C1 segment of cervical spinal cord (tissue), 14 donors: ENCODE measurements at regions not wholly inside any gene's neighbourhood (a gene's known extent, or its start where the extent isn't known, plus 50 kb on each side); places are given as distances from the start of the nearest gene placed in this dataset.
"Not testable (repeated sequence)": the region's sequence is repeated elsewhere in the genome, so short reads cannot be mapped to it uniquely, and the experiment has no call there.

Experiments
- DNase-seq, 14 donors: peaks; one replicate each; lab custom pipeline; 2025; lab: John Stamatoyannopoulos, UW

DNA sequence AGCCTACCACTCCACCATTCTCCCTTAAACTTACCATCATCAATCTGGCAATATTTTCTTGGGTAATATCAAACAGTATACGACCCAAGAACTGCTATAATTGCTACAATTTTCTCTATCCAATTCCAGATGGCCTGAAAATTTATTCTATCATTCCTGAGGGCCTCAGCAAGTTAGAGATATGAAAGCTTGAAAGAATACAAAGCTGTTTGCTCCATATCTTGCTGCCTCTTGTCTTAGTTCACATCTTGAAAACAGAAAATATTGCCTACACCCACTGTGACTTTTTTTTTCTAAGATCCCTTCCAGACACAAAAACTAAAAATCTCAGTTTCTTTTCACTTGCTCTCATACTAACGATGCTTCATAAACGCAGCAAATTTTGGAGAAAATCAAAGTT is 898.9 kb downstream of the OTOL1 start:
- no peak for DNase-seq

DNA sequence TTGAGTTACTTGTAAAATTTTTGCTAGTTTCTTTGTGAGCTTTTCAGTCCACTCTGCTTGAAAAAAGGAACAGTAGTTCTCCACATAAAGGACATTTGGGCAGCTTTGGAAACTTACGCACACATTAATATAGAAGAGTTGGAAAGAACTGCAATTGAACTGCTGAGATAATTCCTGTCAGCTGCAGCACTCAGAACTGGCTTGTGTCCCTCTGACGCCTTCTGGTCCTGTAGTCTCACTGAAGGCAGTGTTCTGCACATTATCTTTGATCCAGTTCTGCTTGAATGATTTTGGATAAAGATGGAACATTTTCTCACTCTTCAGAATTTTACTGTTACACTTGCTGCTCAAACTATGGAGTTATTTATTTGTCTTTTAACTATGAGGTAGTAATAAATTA is 901.9 kb downstream of the OTOL1 start:
- no peak for DNase-seq

DNA sequence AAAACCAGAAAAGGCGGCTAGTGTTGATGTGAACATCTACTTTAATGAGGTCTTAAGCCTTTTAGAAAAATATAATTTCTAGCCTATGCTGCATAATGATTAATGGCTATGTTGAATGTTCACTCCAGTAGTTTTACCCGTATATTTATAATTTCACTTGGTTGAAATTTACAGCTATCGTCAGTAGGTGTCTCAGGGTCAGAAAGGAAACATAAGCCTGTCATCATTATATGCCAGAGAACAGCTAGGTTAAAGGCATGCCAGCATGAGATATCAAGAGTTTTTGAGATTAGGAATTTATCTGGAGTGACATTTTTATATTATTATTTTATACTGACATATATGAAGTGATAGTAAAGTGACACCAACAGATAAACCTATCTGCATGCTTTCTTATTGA is 904.1 kb downstream of the OTOL1 start:
- DNase-seq = no peak

DNA sequence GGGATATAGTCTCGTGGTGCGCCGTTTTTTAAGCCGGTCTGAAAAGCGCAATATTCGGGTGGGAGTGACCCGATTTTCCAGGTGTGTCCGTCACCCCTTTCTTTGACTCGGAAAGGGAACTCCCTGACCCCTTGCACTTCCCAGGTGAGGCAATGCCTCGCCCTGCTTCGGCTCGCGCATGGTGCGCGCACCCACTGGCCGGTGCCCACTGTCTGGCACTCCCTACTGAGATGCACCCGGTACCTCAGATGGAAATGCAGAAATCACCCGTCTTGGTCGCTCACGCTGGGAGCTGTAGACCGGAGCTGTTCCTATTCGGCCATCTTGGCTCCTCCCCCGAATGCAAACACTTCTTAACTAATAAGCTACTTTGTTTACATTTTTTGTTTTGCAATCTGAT is 914.9 kb downstream of the OTOL1 start:
- not testable (repeated sequence) for DNase-seq

DNA sequence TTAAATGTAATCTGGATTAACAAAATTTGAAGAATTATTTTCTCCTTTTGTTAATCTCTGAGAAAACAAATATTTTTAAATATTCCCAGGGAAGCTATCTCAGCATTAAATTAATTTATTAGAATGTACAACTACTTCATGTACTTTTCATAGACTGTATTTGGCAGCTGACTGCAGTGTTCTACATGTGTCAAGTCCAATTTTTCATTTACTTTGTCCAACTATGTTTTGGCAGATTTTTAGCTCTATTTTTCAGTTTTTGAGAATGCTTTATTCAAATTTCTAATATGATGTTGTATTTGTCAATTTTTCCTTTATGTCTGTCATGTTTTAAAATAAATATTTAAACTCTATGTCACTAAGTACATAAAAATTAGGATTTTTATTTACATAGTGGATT is 925.1 kb downstream of the OTOL1 start:
- no peak for DNase-seq

DNA sequence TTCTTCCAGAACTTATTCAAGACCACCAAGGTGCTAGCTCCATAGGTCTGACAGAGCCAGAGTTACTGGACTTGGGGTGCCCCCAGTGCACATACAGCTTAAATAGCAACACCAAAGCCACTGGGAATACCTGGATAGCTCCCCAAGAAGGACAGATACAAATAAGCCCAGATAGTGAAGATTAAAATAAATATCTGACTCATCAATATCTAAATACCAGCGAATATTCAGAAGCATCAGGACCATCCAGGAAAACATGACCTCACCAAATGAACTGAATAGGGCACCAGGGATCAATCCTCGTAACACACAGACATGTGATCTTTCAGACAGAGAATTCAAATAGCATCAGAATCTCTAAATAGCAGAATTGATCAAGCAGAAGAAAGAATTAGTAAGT is 931.6 kb downstream of the OTOL1 start:
- DNase-seq = no peak

DNA sequence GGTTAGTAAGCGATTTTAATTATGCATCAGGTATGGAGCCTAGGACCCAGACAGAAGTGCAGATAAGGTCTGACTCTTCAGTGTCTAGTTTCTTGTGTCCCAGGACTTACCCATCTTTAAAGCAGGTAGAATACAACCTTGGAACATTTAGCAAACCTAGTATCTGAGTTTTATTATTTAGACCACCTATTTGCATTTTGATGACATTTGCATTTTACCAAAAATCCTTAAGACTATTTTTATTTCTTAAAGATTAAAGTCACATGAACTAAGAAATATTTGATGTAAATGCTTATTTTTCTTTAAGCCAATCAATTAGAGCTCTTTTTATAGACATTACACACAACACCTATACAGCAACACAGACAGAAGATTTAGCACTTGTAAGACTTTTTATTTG is 939.1 kb downstream of the OTOL1 start:
- DNase-seq = no peak

DNA sequence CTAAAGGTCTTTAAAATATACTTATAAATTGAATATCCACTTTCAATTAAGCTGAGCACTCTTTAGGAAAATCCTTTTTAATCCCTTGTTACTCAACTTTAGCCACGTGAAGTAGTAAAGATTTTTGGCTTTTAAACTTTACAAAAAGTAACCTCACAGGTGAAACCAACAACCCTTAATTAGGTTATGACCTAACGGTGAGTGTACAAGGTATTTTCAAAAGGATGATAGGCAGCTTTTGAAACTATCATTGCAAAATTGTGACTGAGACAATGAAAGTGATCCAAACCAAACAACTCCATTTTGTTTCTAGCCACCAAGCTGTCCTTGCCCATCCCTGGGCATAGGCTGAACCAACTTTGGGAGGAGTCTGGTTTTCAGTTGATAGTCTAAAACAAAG is 940.2 kb downstream of the OTOL1 start:
- no peak for DNase-seq

DNA sequence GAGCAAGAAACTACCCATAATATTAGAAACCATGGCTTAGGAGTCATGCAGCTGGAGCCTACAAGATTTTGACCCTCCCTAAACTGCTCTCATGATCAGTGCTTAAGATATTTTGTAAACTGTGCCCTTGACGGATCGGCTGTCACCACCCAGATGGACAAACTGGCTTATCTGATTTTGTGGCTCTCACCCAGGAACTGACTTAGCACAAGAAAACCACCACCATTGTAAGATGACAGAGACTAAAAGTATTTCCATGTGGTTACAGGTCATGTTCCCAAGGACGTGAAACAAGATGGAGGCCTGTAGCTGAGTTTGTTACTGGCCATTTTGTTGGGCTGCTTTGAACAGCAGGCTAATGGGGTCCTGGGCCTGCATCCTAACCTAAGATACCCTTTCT is 940.9 kb downstream of the OTOL1 start:
- no peak for DNase-seq

DNA sequence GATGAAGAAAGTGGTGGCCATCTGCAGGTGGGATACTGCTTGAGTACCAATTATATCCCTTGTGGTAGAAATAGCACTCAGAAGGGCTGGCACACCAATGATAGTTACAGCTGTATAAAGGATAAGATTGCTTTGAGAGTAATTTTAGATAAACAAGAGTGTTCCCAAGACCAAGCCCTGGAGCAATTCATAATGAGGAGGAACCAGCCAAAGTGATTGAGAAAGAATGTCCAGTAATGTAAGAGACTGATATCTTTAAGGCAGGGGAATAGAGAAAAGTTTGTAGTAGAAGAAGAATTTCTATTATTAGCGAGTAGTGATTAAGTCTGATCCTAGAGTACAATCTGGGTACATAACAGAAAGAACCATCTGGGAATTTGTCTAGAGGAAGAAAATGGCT is 945.1 kb downstream of the OTOL1 start:
- no peak for DNase-seq

DNA sequence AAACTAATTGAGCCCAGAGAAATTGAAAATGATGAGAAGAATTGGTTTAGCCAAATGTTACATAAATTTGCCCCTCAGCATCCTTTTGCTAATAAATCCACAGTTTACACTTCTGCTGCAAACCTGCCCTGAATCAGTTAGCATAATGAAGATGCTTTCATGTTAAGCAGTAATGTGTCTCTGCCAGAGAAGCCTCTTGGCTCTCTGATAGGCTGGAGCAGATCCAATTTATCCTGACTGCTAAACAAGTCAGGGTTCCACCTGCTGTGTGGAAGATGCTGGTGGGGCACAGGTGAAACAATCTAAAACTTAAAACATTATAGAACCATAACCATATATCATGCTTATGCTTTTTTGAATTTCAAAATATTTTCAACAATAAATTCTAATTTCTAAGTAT is 946.8 kb downstream of the OTOL1 start:
- no peak for DNase-seq

DNA sequence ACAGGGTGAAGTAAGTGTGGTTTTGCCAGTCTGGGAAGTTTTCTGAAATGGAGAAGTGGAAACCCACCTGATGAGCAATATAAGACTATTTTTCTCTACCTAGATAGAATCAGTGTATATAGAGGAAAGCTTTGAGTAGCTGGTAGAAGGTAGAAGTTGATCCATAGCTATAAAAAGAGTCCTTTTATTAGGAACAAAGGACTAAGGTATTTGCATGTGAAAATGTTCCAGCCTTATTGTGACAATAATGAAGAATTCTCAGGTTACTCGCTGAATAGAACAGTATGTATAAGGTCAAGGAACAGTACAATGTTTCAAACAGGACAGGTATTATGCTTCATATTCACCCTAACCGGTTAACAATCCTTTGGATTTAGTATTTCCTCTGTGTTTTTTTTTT is 972.2 kb downstream of the OTOL1 start:
- no peak for DNase-seq

DNA sequence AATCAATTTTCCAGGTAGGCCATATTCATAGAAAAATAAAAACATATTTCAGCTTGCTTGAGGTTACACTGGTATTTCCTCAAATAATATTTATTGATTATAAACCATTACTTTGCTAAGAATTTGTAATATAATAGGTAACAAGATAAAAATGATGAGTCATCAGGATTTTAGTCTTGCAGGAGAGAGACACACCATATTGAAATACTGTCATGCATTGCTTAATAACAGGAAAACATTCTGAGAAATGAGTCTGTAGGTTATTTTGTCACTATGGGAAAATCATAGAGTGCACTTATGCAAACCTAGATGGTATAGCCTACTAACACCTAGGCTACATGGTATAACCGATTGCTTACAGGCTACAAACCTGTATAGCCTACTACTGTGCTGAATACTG is 990.5 kb downstream of the OTOL1 start:
- no peak for DNase-seq

DNA sequence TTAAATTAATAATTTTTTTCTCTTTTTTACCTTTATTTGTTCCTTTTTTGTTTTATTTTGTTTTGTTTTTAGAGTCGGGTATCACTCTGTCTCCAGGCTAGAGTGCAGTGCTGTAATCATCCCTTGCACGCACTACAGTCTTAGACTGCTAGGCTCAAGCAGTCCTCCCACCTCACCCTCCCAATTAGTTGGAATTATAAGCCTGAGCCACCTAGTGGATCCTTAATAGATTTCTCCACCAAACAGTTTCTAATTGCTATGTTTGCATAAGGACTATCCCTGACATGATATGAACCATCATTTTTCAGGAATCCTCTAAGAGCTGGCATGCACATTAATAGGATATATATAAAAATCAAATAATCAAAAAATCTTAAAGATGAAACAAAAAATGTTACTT is 993.2 kb downstream of the OTOL1 start:
- DNase-seq = no peak

DNA sequence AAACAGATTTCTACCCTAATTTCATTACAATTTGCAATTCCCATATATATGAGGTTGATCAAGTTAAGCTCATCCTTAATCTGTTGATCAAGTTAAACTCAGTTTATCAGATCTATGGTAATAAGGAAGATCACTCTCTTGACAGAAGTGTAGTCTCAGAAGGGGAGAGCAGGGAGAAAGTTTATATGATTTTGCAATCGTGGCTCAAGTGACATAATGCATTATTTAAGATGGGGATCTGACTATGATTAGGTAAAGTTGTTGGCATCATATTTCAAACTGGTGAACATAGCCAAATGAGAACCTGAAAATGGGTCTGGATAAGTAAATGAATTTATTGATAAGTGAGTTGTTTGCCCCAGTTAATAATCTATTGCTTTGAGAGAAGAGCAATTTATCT is 995.3 kb downstream of the OTOL1 start:
- no peak for DNase-seq

DNA sequence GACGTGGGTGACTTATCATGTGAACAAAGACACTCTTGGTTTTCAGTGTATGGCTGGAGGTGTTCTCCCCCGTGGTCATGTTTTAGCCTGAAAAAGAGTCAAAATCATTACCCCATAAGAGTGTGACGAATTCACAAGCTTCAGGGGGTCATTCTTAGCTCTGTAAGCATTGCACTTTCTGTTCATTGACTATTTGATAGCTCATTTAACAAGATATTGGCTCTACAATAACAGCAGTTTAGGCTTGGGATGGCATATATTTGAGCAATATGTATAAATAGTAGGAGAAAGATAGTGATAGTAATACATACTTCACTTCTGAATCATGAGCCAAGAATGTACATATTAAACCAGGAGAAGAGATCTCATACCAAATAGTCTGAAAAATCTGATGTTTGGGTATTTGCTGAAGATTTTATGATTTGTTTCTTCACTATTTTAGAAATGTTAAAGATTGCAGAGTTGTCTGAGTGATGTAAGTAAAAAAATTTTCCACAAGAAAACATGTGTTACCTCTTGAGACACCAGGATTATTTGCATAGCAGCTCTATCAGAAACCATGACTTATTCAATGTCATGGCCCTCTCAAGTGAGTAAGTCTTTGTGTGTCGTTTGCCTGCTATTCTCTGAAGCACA is 996.0 kb downstream of the OTOL1 start:
- no peak for DNase-seq

DNA sequence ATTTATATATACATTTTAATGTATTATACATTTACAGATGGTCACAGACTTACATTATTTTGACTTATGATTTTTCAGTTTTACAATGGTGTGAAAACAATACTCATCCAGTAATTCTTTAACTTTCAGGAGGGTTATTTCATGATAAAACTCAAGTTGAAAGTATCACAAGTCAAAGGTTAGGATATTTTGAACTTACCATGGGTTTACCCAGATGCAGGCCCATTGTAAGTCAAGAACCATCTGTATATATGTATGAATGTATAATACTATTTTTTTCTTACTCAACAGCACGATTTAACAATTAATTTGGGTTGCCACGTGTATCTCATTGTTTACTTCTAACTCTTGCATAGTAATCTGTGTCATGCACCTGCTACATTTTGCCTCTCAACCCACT is 1002.0 kb downstream of the OTOL1 start:
- DNase-seq = no peak

DNA sequence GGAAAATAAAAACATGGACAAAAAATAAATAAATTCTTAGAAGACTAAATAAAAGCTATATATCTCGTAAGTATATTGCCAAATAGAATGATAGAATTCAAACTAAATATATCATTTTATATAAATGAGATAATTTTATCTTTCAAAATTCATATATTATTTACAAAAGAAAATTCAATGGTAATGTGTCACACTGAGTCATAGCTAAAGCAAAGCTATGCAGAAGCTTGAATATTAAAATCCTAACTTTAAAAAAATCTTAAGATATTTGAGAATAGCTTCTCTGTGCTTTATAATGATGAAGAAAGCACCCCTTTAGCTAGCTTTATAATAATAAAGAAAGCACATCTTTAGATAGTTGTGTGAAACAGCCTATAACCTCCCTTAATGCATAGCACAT is 1010.8 kb downstream of the OTOL1 start:
- no peak for DNase-seq

DNA sequence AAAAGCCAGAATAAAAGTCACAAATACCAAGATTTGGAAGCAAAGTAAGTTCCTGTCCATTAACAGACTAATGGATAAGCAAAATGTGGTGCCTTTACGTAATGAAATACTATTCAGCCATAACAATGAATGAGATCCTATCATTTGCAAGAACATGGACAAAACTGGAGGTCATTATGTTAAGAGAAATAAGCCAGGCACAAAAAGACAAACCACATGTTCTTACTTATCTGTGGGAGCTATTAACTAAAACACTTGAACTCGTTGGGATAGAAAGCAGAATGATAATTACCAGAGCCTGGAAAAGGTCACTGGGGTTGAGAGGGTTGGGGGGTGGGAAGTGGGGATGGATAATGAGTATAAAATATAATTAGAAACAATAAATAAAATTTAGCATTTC is 1015.9 kb downstream of the OTOL1 start:
- DNase-seq = no peak

DNA sequence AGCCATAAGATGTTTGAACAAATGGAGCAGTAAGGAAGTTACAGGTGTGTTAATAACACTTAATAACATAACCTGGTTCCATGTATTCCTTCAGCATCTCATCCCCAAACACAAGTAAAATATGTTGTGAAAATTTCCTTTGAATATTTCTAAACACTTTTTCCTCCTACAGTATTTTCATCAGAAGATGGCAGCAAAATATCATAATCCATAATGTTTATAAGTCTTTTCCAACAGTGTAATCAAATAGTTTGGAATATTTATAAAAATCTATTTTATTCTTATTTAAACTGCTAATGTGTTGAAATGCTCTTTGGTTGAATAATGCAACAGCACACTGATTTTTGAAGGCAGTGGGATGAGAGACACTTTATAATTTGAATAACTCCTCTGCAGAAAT is 1020.5 kb downstream of the OTOL1 start:
- no peak for DNase-seq

DNA sequence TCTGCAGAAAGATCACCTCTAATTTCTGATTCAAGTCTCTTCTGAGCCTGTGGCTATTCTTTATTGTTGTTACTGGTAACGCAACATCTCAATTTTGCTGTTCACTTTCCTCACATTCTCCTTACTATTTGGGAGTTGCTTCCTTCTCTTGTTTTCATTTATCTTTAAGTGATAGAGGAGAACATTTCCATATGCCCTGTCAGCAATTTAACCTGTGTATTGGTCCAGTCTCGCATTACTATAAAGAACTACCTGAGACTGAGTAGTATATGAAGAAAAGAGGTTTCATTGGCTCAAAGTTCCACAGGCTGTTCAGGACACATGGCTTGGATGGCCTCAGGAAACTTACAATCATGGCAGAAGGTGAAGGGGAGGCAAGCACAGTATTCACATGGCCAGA is 1025.1 kb downstream of the OTOL1 start:
- no peak for DNase-seq

DNA sequence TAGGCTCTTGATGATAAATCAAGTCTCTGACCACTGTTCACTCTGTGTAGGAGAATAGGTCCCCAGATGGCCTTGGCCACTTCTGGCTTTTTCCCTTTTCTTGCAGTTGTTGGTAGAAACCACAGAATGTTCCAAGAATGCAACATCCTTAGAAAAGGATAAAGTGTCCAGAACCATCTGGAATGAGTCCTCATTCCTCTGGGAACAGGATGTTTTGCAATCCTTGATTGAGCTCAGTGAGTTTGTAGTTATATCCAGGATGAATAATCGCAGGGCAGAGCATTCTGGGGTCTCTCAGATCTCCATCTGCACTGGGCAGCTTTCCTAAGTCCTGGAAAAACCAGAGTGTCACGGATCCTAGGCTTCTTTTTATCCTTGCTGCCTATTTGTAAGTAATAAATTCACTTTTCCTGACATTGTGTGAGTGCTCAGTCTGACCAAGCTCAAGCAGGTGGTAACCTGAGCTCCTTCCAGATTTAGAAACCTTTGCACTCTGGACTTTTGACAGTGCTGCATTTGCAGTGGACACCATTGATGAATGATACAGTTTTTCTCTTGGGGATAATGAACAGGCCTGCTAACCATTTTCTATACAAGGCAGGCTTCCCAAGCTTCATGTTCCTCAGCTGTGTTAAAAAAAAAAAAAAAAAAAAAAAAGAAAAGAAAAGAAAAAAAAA is 1028.6 kb downstream of the OTOL1 start:
- peak in 6 of 14 donors; percentile 1 to 28 (median 14) for DNase-seq

DNA sequence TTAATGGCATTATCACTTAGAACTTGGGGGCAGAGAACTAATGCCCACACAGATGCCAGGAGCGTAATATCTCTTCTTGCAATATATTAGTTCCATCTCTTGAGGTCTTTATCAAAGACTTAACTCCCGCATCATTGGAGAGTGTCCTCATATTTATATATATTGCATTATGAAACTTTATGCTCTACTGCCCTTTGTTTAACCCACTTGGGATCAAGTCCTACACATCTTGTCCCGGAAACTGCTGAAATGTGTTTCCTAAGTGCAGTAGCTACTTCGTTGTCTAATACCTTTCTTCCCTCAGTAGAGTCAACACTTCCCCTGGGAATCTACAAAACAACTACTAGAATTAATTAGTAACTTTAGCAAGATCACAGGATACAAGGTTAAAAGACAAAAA is 1029.2 kb downstream of the OTOL1 start:
- DNase-seq = no peak

DNA sequence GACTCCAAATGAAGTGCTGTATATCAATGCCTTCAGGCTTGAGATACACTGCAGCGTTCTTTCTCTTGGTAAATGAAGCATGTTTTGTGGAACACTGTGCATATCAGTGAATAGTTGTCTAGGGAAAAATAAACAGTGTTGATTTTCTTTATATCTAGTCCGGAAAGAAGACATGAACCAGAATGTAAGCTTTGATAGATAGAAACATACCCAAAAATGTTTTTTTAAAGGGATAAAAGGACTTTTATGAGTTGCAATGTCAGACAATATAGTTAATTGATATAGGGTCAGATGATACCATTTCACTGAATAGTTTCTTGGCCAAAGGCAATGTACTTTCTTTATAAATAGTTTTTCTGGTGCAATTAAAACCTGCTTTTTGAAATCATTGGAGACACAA is 1037.8 kb downstream of the OTOL1 start:
- DNase-seq = no peak
